Fibroblast of lung (primary cell): ENCODE measurements at regions not wholly inside any gene's neighbourhood (a gene's known extent, or its start where the extent isn't known, plus 50 kb on each side); places are given as distances from the start of the nearest gene placed in this dataset.

Source experiments
- CTCF ChIP-seq, 2 donors: IDR thresholded peaks in 1 of 2; conservative IDR thresholded peaks in 1 of 2; 1 replicate in 1 of 2; 2 replicates in 1 of 2; pipeline ENCODE4 v1.5.1; 2011 to 2012; ENCODE audit warnings: low read length in 2 of 2, control low read depth in 1 of 2, inconsistent platforms in 1 of 2, low read depth in 1 of 2, mild to moderate bottlenecking in 1 of 2
- EZH2 ChIP-seq: IDR thresholded peaks from 2 replicates; pipeline ENCODE4 v1.5.1; 2012; ENCODE audit warnings: low read length, control low read depth, mild to moderate bottlenecking; ENCODE audit errors: missing control alignments

GRCh38 chr9:115189686-115190085 is 71.7 kb upstream of the TNC start:
- TF ChIP-seq CTCF (conservative IDR thresholded peaks at IDR 0.05 in 1 of 2, IDR thresholded peaks at IDR 0.05 in 1 of 2; ENCODE audit: low read depth in 1 of 2, low read length in 2 of 2) (no peak), EZH2 (no peak)
